HG03520 (cell line): ENCODE measurements at regions not wholly inside any gene's neighbourhood (a gene's known extent, or its start where the extent isn't known, plus 50 kb on each side); places are given as distances from the start of the nearest gene placed in this dataset.

Experiments used
- ATAC-seq: cut with Tn5 transposase; IDR thresholded peaks from one replicate; pipeline ENCODE4 v1.9.1; 2021; ENCODE audit warnings: mild to moderate bottlenecking, moderate library complexity; ENCODE audit not compliant: unreplicated experiment

DNA sequence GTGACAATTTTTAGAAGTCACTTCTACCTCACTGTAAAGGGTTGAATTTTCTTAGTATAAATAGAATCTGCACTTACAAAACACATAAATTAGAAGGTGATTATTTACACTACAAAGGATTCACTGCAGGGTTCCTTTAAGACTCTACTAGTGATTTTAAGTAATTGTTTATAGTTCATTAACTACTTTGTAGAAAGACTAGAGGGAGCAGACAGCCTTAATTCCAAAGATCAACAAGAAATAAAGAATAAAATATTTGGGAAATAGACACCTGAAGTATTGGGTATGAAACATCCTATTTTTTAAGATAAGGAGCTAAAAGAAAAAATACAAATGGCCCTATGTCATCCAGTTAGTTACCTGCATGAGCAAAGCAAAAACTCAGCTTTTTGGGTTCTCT lies 360.5 kb upstream of the ALCAM start:
- ATAC-seq, result no peak

DNA sequence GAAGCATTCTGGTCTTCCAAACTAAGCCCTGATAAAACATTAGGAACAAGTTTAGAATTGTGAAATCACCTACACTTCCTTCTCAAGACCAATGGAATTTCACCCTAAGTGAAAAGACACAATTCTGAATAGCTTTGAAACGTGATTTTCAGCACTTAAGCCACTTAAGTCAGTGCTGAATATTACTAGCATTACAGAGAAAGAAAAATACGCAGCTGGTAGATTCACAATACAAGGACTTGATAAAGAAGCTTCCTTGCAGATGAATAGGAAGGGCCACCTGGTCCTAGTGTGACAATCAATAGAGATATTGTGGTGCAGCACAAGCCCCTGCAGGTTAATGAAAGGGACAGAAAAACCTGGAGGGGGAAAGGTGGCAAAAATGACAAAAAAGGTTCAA lies 353.1 kb upstream of the ALCAM start:
- no peak for ATAC-seq

DNA sequence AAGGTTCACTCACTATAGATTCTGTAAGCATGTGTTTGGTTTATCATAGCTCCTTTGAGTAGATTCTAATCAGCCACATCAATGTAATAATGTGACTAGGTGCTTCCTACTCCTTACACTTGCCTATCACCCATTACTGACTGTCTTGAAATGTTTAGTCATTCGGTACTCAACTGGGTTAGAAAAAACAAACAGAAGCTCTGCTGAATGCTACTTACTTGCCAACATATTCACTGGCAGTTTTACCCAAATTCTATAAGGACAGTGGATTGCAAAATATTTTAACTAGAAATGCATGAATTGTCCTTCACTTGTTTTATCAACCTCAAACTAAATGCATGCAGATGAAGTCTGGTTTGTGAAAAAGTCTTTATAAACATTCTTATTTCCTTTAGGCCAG lies 352.1 kb upstream of the ALCAM start:
- ATAC-seq, result no peak

DNA sequence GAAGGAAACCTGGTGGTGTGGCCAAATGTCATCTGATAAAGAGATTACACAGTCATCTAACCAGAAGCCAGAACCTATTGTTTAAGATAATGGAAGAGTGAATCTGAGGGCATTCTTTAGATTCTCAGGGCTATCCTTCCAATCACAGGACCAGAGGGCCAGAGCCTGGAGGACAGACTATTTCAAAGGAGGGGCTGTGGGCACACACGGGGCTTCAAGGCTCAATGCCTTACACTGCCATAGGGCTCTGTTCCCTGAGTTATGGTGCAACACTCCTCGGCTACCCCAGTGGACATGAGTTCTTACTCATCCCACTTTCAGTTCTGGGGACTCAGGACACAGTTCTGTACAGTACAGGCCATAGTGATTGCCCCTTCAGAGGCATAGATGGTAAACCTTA lies 343.9 kb upstream of the ALCAM start:
- no peak for ATAC-seq

DNA sequence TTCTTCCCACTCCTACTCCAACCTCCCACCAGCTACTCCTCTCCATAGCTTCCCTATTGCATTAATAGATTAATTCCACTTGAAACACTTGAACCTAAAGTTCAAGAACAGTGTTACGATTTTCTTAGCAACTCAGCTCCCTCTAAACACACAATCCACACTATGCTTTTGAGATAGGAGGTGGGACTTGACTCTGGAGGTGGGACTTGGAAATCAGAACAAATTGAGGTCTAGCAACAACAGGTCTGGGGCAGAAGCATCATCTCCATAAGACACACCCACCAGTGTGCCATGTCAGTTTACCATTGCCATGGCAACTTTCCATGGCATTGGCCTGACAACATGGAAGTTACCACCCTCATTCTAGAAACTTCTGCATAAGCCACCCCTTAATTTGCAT lies 336.5 kb upstream of the ALCAM start:
- ATAC-seq, result no peak

DNA sequence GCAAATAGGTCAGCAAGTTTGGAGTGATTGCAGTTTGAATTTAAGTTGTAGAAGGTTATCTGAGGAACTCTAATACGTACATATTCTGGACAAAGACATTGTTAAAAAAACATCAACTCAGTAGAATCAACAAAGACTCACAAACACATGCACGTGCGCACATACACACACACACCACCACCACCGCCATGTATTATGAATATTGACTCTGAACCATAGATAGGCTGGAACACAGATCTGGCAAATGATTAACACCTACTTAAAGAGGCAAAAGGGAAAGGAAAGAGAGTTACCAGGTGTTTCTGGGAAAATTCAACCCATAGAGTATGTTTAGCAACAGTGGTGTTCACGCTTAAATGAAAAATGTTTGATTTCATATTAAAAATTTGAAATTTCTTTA lies 334.2 kb upstream of the ALCAM start:
- no peak for ATAC-seq

DNA sequence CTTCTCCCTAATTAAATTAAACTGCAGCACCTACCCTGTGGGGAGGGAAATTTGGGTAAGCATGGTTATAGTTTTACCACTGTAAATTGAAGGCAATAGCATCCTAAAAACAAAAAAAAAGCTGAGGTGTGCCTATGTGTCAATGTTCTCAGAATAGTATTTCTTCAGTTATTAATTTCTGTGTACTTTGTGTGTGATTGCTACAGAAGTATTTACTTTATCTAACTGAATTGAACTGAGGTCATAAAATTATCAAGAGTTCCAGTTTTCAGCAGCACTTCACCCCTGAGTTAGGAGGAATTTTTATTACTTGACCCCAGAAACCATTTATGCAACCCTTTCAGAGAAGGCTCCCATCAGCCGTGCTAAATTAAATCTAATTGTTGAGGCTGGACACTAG lies 333.6 kb upstream of the ALCAM start:
- ATAC-seq, result no peak

DNA sequence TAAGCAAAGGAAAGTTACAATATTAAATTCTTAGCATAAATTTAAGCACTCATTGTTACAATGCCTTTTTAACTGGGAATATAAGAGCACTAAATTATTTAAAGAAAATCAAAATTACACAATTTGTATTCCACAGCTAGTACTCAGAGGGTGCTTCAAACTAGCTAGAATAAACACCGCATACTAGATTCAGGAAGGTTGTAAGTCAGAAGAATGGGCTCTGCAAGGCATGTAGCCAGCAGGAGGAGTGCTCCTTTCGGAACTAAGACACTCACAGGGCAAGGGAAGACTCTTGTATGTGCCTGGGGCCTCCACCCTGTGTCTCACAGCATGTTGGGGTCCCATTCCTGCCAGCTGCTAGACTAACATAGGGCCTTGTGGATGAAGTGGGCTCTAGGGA lies 327.7 kb upstream of the ALCAM start:
- ATAC-seq, result no peak

DNA sequence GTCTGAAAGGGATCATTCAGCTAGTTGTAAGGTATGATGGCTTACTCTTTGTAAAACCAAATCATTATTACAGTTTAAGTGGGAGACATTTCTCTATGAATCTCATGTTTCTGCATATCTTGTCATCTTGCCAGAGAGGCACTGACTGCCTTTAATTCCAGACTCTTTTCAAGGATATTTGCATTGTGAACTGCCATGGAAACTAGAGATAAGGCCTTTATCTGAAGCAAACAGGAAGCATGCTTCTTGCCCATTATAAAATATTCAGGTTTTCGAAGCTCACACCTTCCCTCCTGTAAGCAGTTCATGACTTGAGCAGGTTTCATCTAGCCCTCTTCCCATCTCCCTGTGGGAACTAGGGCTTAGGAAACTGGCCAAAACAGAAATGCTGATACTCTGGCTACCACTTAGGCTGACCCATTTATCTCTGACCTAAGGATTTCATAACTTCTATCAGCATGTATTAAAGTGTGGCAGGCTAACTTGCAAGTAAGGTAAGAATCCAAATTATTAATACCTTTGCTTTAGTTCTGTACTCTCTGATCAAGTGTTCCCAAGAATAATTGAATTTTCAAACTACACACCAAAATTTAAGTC lies 326.6 kb upstream of the ALCAM start:
- no peak for ATAC-seq

DNA sequence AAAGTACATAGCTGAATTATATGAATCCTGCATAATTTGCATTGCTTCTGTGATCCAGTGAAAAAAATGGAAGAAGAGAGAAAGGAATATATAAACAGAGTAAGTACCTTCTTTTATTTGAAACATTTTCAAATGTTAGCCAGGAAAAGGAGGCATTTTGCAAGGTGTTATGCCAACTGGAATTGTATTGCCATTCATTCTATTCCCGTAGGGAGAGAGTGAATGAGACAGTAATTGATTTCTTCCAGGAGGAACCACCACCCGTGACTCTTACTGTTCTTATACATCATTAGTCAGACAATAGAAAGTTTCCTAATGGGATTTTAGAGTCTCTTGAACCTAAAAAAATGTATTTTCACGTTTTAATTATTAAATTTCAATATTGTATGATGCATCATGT lies 324.1 kb upstream of the ALCAM start:
- no peak for ATAC-seq

DNA sequence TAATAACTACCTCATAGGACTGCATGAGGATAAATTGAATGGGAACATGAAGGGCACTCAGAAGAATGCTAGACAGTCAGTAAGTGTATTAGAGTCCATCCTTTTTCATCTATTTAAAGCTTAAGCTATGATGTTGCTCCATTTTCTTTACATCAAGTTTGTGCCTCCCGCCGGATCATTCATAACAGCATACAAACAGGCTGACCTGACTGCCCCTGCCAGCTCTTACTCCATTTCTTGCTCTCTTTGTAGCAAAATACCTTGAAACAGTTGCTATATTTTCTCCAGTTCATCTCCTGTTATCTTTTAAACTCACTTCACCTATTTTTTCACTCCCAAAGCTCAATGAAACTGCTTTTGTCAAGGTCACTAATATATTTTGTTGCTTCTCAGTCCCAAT lies 315.6 kb upstream of the ALCAM start:
- ATAC-seq, result no peak

DNA sequence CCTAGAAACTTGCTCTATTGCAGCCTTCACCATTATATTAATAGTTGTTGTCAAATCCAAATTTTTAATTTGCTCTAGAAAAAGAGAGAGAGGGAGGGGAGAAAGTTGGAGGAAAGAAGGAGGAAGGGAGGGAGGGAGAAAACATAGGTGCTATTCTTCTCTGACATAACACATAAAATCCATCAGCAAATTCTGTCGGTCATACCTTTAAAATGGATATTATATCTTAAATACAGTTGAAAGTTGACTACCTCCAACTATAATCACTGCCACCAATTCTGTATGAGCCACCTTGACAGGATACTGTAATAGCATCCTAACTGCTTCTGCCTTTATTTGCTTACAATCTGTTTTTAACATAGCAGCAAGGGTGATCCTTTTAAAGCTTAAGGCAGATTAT lies 314.7 kb upstream of the ALCAM start:
- ATAC-seq, result no peak

DNA sequence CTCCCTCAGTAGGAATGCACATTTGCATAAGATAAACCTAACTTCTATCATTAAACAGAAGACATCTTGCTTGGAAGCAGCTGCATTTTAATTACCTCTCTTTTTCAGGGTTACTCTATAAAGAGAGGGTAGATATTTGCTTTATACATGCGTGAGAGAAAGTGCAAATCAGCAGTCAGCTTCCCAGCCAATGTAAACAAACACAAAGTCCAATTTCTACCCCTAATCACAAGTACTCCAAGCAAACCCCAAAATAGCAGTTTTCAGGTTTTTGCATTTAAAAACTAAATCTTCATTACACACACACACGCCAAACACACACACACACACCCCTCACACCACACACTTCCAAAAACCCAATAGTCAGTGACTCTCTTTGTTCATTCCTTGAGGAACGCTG lies 303.9 kb upstream of the ALCAM start:
- ATAC-seq, result no peak

DNA sequence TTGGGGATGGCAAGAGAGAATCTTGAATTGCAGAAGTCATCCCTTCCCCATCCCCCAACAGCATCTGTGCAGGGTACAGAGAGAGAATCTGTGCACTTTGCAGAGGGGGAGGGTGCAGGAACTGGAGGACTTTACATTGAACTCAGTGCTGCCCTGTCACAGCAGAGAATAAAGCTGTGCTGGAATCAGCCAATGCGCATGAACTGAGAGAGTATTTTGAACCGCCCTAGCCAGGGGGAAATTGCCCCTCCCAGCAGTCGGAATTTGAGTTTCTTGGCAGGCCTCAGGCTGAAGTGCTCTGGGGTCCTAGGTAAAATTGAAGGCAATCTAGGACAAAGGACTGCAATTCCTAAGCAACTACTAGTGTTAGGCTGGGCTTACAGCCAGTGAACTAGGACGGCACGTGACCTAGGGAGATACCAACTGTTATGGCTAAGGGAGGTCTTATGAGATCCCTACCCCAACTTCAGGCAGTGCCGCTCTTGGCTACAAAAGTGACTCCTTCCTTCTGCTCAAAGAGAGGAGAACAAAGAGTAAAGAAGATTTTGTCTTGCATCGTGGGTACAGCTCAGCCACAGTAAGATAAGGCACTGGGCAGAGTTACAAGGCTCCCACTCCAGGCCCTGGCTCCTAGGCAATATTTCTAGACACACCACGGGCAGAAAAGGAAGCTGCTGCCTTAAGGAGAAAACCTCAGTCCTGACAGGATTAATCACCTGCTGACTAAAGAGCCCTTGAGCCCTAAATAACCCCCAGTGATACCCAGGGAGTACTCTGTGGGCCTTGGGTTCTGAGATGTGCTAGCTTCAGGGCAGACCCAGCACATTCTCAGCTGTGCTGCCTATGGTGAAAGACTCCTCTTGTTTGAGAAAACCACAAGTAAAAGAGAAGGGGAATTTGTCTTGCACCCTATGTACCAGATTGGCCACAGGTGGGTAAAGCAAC lies 300.5 kb upstream of the ALCAM start:
- ATAC-seq, result no peak

DNA sequence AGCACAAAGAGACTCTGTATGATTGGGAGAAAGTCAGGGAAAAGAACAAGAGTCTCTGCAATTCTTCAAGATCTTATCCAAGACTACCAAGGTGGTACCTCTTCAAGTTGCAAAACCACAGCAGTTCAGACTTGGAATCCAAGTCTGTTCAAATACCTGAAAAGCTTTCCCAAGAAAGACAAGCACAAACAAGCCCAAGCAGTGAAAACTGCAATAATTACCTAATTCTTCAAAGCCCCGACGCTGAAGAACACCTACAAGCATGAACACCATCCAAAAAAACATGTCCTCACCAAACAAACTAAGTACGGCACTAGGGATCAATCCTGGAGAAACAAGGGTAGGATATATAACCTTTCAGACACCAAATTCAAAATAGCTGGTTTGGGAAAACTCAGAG lies 299.3 kb upstream of the ALCAM start:
- no peak for ATAC-seq

DNA sequence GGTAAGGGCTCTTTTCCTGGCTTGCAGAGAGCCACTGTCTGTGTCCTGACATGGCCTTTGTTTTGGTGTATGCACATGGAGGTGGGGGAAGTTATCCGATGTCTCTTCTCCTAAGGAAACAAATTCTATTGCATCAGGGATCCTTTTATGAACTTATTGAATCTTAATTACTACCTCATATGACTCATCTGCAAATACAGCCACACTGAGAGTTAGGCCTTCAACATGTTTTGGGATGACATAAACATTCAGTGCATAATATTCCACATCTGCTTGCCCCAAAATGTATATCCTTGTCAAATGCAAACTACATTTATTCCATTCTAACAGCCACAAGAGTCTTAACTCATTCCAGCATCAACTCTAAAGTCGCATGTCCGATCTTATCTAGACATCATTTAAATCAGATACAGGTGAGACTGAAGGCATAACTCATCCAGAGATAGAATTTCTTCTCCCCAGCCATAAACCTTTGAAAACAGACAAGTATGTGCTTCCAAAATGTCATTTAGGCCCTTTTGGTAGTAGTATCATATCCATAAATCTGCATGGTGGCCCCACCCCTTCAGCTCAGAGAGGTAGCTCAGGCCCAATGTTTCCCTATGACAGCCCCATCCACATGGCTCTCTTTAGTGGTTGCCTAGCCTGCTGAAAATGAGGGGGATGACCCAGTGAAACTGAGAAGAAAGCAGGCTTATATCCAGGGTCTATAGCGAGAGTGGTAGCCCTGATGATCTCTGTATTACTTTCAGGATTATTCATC lies 289.5 kb upstream of the ALCAM start:
- no peak for ATAC-seq

DNA sequence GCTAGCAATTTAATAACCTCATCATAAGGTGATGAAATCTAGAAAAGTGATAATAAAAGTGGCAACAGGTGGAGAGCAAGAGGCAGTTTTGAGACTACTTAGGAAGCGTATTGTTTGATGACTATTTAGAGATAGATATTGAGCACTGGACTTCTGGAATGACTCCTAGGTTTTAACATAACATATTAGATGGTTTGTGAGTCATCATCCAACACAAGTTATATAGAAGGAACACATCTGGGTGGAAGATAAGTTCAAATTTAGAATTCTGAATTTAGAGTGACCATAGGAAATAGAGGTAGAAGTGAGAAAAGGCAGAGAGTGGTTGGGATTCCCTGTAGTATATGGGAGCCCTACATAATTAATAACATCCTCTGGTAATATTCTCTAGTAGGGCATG lies 282.8 kb upstream of the ALCAM start:
- no peak for ATAC-seq

DNA sequence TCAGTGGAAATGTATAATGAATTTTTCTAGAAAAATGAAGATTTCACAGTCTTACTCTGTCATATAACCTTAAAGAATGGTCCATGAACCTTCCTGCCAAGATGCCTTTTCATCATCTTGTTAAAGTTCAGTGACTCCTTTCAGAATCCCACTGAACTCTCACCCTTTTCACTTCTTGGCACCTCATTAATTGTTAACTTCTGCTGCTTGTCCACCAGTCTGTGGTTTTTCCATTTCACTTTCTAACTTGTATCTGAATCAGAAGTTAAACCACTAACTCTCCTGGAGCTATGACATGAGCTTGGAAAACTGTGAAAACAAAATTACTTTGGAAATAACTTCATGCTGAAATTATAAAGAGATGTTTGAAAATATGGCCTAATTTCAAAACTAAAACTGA lies 281.2 kb upstream of the ALCAM start:
- no peak for ATAC-seq

DNA sequence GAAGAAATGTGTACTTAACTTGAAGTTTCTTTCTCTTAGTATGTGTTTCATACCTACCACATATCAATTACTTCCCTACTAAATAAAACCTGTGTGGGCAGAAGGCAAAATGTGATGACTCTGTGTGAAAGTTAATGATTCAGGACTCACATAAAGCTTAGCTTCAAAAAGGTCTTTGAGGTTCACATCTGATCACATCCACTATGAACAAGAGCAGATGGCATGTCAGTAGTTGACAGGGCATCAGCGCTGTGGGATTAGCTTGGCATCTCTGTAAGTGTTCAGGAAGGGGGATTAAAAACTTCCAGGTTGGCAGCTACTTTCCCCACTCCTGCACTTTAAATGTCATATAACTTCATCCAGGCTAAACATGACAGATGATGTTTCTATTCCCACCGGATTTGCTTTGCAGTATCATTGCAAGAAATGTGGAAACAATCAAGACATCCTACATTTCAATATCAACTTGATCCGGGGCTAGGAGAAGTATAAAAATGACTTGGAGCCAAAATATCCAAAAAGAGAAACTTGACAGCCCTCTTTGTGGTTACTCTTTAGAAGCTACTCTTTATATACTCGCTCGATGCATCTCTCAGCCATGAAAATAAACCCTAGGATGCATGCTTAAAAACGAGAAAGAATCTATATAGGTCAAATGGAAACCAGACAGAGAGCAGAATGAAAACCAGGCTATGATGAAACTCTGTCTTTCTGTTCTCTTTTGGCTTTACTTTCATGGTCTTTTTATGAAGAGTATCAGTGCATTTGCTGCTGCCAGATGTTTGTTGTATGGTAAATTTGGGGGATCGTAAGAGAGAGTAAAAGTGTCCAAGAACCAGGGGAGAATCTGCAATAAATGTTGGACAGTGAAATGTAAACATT lies 273.1 kb upstream of the ALCAM start:
- no peak for ATAC-seq

DNA sequence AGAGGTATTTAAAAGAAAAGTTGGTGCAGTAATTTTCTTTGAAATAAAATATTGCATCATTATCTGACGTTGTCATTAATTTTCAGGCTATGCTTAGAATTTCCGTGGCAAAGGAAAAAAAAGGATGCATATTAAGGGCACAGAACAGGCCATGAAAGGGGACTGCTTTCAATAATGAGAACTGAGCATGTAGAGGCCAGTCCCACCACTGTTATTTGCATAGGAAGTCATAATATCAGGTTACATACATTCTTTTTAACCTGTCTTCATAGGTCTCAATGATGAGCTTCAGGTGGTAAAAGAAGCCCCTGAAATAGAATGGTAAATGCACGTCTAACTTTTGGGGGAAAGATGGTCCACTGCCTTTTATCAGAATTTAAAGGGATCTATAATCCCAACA lies 272.1 kb upstream of the ALCAM start:
- ATAC-seq, result no peak

DNA sequence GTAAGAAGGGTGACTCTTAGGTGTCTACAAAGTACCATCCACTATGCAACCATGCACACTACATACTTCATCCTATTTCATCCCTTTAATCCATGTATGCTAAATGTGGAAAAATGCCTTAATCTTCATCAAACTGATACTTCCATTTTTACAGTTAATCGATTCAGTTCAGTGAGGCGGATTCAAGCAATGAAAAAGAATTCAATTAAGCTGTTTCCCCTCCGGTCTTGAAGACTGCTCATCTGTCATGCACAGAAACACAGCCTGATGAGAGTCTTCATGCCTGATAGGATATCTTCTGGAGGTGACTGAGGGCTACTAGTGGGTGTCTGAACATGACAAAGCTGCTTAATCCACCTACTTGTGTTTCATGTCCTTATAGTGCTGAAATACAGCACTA lies 270.6 kb upstream of the ALCAM start:
- no peak for ATAC-seq
